ENCODE measurements at regions not wholly inside any gene's neighbourhood (a gene's known extent, or its start where the extent isn't known, plus 50 kb on each side); places are given as distances from the start of the nearest gene placed in this dataset.

DNA sequence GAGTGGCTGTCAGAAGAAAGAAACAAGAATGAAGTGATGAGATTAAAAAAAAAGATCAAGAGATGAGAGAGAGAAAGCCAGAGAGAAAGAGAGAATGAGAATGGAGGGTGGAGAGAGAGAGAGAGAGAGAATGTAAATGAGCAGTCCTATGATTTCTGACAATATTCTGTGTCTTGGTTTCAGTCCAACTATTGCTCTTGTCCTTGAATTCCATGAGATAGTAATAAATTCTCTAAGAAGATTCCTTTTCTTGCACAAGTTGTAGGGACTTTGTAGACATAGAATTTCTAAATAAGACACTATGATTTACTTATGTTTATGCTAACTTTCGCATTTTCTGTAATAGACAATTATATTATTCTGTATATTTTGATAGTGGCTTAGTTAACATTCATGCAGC lies 149.6 kb upstream of the CTSO start:
- H3K4me3 ChIP-seq (ENCODE audit: control extremely low read depth in 1 of 5, extremely low read depth in 1 of 5, insufficient read depth in 1 of 5, low read depth in 2 of 5, low read length in 4 of 5), result no peak overlapping the region
- no peak overlapping the region for H3K4me3 Mint-ChIP-seq
- H3K9me3 Mint-ChIP-seq (ENCODE audit: insufficient read depth), result no peaks in the 10 kb centered on the region
- no peaks in the 10 kb centered on the region for H3K4me1 Mint-ChIP-seq
- H3K79me2 ChIP-seq (ENCODE audit: control insufficient read depth, insufficient read depth, low read length), result no peaks in the 10 kb centered on the region
- no peaks in the 10 kb centered on the region for H3K36me3 ChIP-seq (replicated peaks in 1 of 2; ENCODE audit: control extremely low read depth in 1 of 2, control insufficient read depth in 1 of 2, extremely low read depth in 1 of 2, insufficient read depth in 2 of 2, low read length in 1 of 2)
- H3K27ac ChIP-seq (ENCODE audit: low read length in 2 of 2), result no peak overlapping the region
- H3K27me3 Mint-ChIP-seq, result no peaks in the 10 kb centered on the region
- TF ChIP-seq EZH2 (IDR thresholded peaks at IDR 0.05; ENCODE audit: borderline replicate concordance, insufficient read depth, low read depth, low read length, poor library complexity, severe bottlenecking), result no peak
- TF ChIP-seq, protein P1, sequence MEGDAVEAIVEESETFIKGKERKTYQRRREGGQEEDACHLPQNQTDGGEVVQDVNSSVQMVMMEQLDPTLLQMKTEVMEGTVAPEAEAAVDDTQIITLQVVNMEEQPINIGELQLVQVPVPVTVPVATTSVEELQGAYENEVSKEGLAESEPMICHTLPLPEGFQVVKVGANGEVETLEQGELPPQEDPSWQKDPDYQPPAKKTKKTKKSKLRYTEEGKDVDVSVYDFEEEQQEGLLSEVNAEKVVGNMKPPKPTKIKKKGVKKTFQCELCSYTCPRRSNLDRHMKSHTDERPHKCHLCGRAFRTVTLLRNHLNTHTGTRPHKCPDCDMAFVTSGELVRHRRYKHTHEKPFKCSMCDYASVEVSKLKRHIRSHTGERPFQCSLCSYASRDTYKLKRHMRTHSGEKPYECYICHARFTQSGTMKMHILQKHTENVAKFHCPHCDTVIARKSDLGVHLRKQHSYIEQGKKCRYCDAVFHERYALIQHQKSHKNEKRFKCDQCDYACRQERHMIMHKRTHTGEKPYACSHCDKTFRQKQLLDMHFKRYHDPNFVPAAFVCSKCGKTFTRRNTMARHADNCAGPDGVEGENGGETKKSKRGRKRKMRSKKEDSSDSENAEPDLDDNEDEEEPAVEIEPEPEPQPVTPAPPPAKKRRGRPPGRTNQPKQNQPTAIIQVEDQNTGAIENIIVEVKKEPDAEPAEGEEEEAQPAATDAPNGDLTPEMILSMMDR (IDR thresholded peaks at IDR 0.05), result no peak
- H2AFZ ChIP-seq (ENCODE audit: insufficient read depth, low read depth, low read length, poor library complexity, severe bottlenecking), result no peak overlapping the region
- WGBS (ENCODE audit: insufficient coverage), result no CpG with 5 or more reads among the region's 1 CpG
- no peak overlapping the region for H3K4me2 ChIP-seq (replicated peaks; ENCODE audit: low read depth, low read length, poor library complexity, severe bottlenecking)
- H3K9me3 ChIP-seq (ENCODE audit: control extremely low read depth in 1 of 3, control insufficient read depth in 2 of 3, insufficient read depth in 1 of 3, low read length in 2 of 3), result no peaks in the 10 kb centered on the region
- no peaks in the 10 kb centered on the region for H3K27me3 ChIP-seq (replicated peaks in 1 of 4; ENCODE audit: control extremely low read depth in 1 of 4, control insufficient read depth in 3 of 4, insufficient read depth in 4 of 4, low read length in 3 of 4)
- ATAC-seq (ENCODE audit: low read depth) (no peak), DNase-seq (no peak)
- no peaks in the 10 kb centered on the region for H3K4me1 ChIP-seq (ENCODE audit: control insufficient read depth in 2 of 2, insufficient read depth in 2 of 2, low read length in 2 of 2)
- ChIA-PET CTCF (no interaction called here), POLR2A (no interaction called here)
- H3K27ac Mint-ChIP-seq, result no peak overlapping the region
- no peak overlapping the region for H3K9ac ChIP-seq (ENCODE audit: low read length)
- intact Hi-C loops (cut with micrococcal nuclease), result no loop called here
- H4K20me1 ChIP-seq (ENCODE audit: control insufficient read depth, insufficient read depth, low read length, poor library complexity, severe bottlenecking), result no peaks in the 10 kb centered on the region

DNA sequence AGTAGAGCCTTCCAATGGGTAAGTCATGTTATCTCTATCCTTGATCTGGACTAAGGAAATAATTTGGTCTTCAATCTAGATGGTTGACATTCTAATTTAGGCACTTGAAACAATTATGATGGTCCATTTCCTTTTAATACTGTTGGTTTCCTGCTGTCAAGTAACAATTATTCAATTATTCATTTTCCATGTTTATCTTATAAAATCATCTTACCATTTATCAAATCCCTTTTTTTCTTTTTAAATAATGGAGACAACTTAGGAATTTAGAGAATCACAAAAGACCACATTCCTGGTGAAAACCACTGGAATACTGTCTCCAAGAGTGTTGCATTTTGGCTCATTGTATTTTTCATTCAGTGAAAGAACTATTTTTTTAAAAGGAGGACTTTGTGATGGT lies 148.7 kb upstream of the CTSO start:
- H3K79me2 ChIP-seq (ENCODE audit: control insufficient read depth, insufficient read depth, low read length), result no peaks in the 10 kb centered on the region
- Mint-ChIP-seq H3K27ac (no peak overlapping the region), H3K9me3 (ENCODE audit: insufficient read depth) (no peaks in the 10 kb centered on the region), H3K27me3 (no peaks in the 10 kb centered on the region), H3K4me1 (no peaks in the 10 kb centered on the region), H3K4me3 (no peak overlapping the region)
- no peak overlapping the region for H3K27ac ChIP-seq (ENCODE audit: low read length in 2 of 2)
- no peaks in the 10 kb centered on the region for H3K27me3 ChIP-seq (replicated peaks in 1 of 4; ENCODE audit: control extremely low read depth in 1 of 4, control insufficient read depth in 3 of 4, insufficient read depth in 4 of 4, low read length in 3 of 4)
- ChIA-PET POLR2A (no interaction called here), CTCF (no interaction called here)
- H3K4me2 ChIP-seq (replicated peaks; ENCODE audit: low read depth, low read length, poor library complexity, severe bottlenecking), result no peak overlapping the region
- ATAC-seq (ENCODE audit: low read depth), result no peak
- intact Hi-C loops (cut with micrococcal nuclease), result no loop called here
- H3K36me3 ChIP-seq (replicated peaks in 1 of 2; ENCODE audit: control extremely low read depth in 1 of 2, control insufficient read depth in 1 of 2, extremely low read depth in 1 of 2, insufficient read depth in 2 of 2, low read length in 1 of 2), result no peaks in the 10 kb centered on the region
- H2AFZ ChIP-seq (ENCODE audit: insufficient read depth, low read depth, low read length, poor library complexity, severe bottlenecking), result no peak overlapping the region
- no peak for TF ChIP-seq EZH2 (IDR thresholded peaks at IDR 0.05; ENCODE audit: borderline replicate concordance, insufficient read depth, low read depth, low read length, poor library complexity, severe bottlenecking)
- TF ChIP-seq, protein P1 (IDR thresholded peaks at IDR 0.05), result no peak
- H3K9ac ChIP-seq (ENCODE audit: low read length), result no peak overlapping the region
- no peak overlapping the region for H3K4me3 ChIP-seq (ENCODE audit: control extremely low read depth in 1 of 5, extremely low read depth in 1 of 5, insufficient read depth in 1 of 5, low read depth in 2 of 5, low read length in 4 of 5)
- H3K9me3 ChIP-seq (ENCODE audit: control extremely low read depth in 1 of 3, control insufficient read depth in 2 of 3, insufficient read depth in 1 of 3, low read length in 2 of 3), result no peaks in the 10 kb centered on the region
- no peaks in the 10 kb centered on the region for H3K4me1 ChIP-seq (ENCODE audit: control insufficient read depth in 2 of 2, insufficient read depth in 2 of 2, low read length in 2 of 2)
- DNase-seq, result no peak
- H4K20me1 ChIP-seq (ENCODE audit: control insufficient read depth, insufficient read depth, low read length, poor library complexity, severe bottlenecking), result no peaks in the 10 kb centered on the region

Measured in B cell (primary cell).